SU-DHL-6 (cell line): ENCODE measurements at regions not wholly inside any gene's neighbourhood (a gene's known extent, or its start where the extent isn't known, plus 50 kb on each side); places are given as distances from the start of the nearest gene placed in this dataset.

Experiments
- H2AFZ ChIP-seq: fragments of 200-600 bp; sonication (generic); 2 replicates; pipeline ENCODE4 v1.6.1; 2014; ENCODE audit warnings: low read depth, mild to moderate bottlenecking, moderate library complexity, mixed read lengths, antibody characterized with exemption, low read length; ENCODE audit not compliant: severe bottlenecking
- H3F3A ChIP-seq: fragments of 200-600 bp; shearing (Covaris generic); 2 replicates; pipeline ENCODE4 v1.6.0; 2016; ENCODE audit warnings: antibody characterized with exemption, mild to moderate bottlenecking; ENCODE audit not compliant: insufficient read depth
- H3K27ac ChIP-seq: fragments of 200-600 bp; sonication (generic); 2 replicates; pipeline ENCODE4 v1.5.1; 2016; ENCODE audit warnings: low read depth, mild to moderate bottlenecking, low read length, moderate library complexity, mixed read lengths
- H3K27me3 ChIP-seq: fragments of 200-600 bp; sonication (generic), shearing (Covaris generic); 2 replicates; pipeline ENCODE4 v1.6.0; 2014; ENCODE audit warnings: mild to moderate bottlenecking, low read length
- H3K36me3 ChIP-seq: fragments of 200-600 bp; sonication (generic); 2 replicates; pipeline ENCODE4 v1.6.1; 2014; ENCODE audit warnings: mild to moderate bottlenecking, low read length, mixed read lengths
- H3K4me2 ChIP-seq: fragments of 300-600, 200-600 bp; shearing (Covaris generic), sonication (generic); 2 replicates; pipeline ENCODE4 v1.6.0; 2014; ENCODE audit warnings: low read length, low read depth, mild to moderate bottlenecking; ENCODE audit not compliant: poor library complexity, severe bottlenecking
- H3K4me3 ChIP-seq: fragments of 200-600 bp; sonication (generic); 2 replicates; pipeline ENCODE4 v1.5.1; 2014; ENCODE audit warnings: antibody characterized with exemption, low read length, mild to moderate bottlenecking, mixed read lengths; ENCODE audit not compliant: insufficient read depth, poor library complexity, severe bottlenecking
- H3K79me2 ChIP-seq: fragments of 200-600 bp; sonication (generic); 2 replicates; pipeline ENCODE4 v1.6.1; 2014; ENCODE audit warnings: mild to moderate bottlenecking, low read length, moderate library complexity; ENCODE audit not compliant: insufficient read depth
- H3K9ac ChIP-seq: fragments of 200-600 bp; sonication (generic); 2 replicates; pipeline ENCODE4 v1.7.0; 2014; ENCODE audit warnings: mild to moderate bottlenecking, low read length
- H3K9me2 ChIP-seq: fragments of 200-600 bp; sonication (generic); replicated peaks from 2 replicates; pipeline ENCODE4 v1.6.1; 2014; ENCODE audit warnings: low read length; ENCODE audit not compliant: insufficient read depth
- H3K9me3 ChIP-seq: fragments of 200-600 bp; sonication (generic); 2 replicates; pipeline ENCODE4 v1.6.1; 2014; ENCODE audit warnings: low read length, mixed read lengths; ENCODE audit not compliant: insufficient read depth
- H4K20me1 ChIP-seq: fragments of 200-600 bp; sonication (generic); 2 replicates; pipeline ENCODE4 v1.6.1; 2014; ENCODE audit warnings: low read depth, mild to moderate bottlenecking, antibody characterized with exemption, low read length, moderate library complexity, mixed read lengths
- CTCF ChIP-seq: fragments of 200-600 bp; sonication (generic); IDR thresholded peaks from one replicate; pipeline ENCODE4 v1.5.1; 2017; ENCODE audit warnings: antibody characterized with exemption, mild to moderate bottlenecking, low read length, moderate library complexity; ENCODE audit not compliant: insufficient read depth, poor library complexity, severe bottlenecking
- EZH2phosphoT487 ChIP-seq: fragments of 200-600 bp; sonication (generic), shearing (Covaris generic); conservative IDR thresholded peaks from 2 replicates; pipeline ENCODE4 v1.6.1; 2018; ENCODE audit warnings: mild to moderate bottlenecking, antibody characterized with exemption, low read length, moderate library complexity, mixed read lengths

- Histone ChIP-seq H3K27ac (no peak overlapping the region), H3K79me2 (no peaks in the 10 kb centered on the region), H3F3A (no peaks in the 10 kb centered on the region), H3K9me2 (no peaks in the 10 kb centered on the region), H3K9ac (no peak overlapping the region), H4K20me1 (no peaks in the 10 kb centered on the region), H3K36me3 (no peaks in the 10 kb centered on the region), H3K4me2 (no peak overlapping the region), H3K27me3 (no peaks in the 10 kb centered on the region), H3K9me3 (no peaks in the 10 kb centered on the region), H2AFZ (no peak overlapping the region), H3K4me3 (no peak overlapping the region)
- no peak for TF ChIP-seq EZH2phosphoT487
- TF ChIP-seq CTCF: no peak
Measured at GRCh38 chr2:7405861-7406715, 488.9 kb downstream of the RNF144A start.

GRCh38 chr2:7407001-7407400, 489.8 kb downstream of the RNF144A start:
- Histone ChIP-seq H3F3A (no peaks in the 10 kb centered on the region), H2AFZ (no peak overlapping the region), H3K9ac (no peak overlapping the region), H3K9me3 (no peaks in the 10 kb centered on the region), H4K20me1 (no peaks in the 10 kb centered on the region), H3K27me3 (no peaks in the 10 kb centered on the region), H3K79me2 (no peaks in the 10 kb centered on the region), H3K4me3 (no peak overlapping the region), H3K36me3 (no peaks in the 10 kb centered on the region), H3K4me2 (no peak overlapping the region), H3K27ac (no peak overlapping the region), H3K9me2 (no peaks in the 10 kb centered on the region)
- TF ChIP-seq EZH2phosphoT487: no peak

GRCh38 chr2:7407906-7408680, 490.9 kb downstream of the RNF144A start:
- H3K27ac ChIP-seq: no peak overlapping the region

More at GRCh38 chr2:7407906-7408680, 490.9 kb downstream of the RNF144A start:
- Histone ChIP-seq H3K4me3 (no peak overlapping the region), H2AFZ (no peak overlapping the region), H3K9ac (no peak overlapping the region), H3F3A (no peaks in the 10 kb centered on the region), H3K27me3 (no peaks in the 10 kb centered on the region), H3K9me3 (no peaks in the 10 kb centered on the region), H3K79me2 (no peaks in the 10 kb centered on the region), H3K4me2 (no peak overlapping the region), H3K9me2 (no peaks in the 10 kb centered on the region), H3K36me3 (no peaks in the 10 kb centered on the region), H4K20me1 (no peaks in the 10 kb centered on the region)
- TF ChIP-seq CTCF: no peak
- no peak for TF ChIP-seq EZH2phosphoT487
